Ovary (tissue), 7 donors: ENCODE measurements at regions not wholly inside any gene's neighbourhood (a gene's known extent, or its start where the extent isn't known, plus 50 kb on each side); places are given as distances from the start of the nearest gene placed in this dataset.

Source experiments
- DNase-seq, 5 donors: peaks; one replicate each; pipeline ENCODE4 v3.0.0-alpha.2; 2019 to 2020
- H3K27ac ChIP-seq, 2 donors: fragments of 200-600 bp; one replicate each; pipeline versions ENCODE4 v1.5.1 to v1.8.0; 2019 to 2022
- H3K27me3 ChIP-seq: fragments of 200-600 bp; one replicate; pipeline ENCODE4 v1.8.0; 2022
- H3K36me3 ChIP-seq: fragments of 200-600 bp; sonication (generic); one replicate; pipeline ENCODE4 v1.5.1; 2019
- H3K4me1 ChIP-seq: one replicate; pipeline ENCODE4 v1.8.1; 2013; ENCODE audit warnings: mild to moderate bottlenecking, moderate library complexity; ENCODE audit not compliant: insufficient read depth
- H3K4me3 ChIP-seq: fragments of 200-600 bp; sonication (generic); one replicate; pipeline ENCODE4 v1.5.1; 2017
- H3K9me3 ChIP-seq, 2 donors: fragments of 200-600 bp in 1 of 2; sonication (generic) in 1 of 2; one replicate each; pipeline versions ENCODE4 v1.5.1 to v1.8.1; 2013 to 2019; ENCODE audit warnings: mild to moderate bottlenecking in 1 of 2, moderate library complexity in 1 of 2
- CTCF ChIP-seq, 3 donors: fragments of 450-650 bp in 2 of 3; fragments of 200-600 bp in 1 of 3; IDR thresholded peaks; one replicate each; pipeline versions ENCODE4 v1.5.1 to v1.8.0; 2016 to 2022; ENCODE audit warnings: antibody characterized with exemption in 3 of 3, mild to moderate bottlenecking in 1 of 3
- EP300 ChIP-seq: sonication (generic); formaldehyde crosslinking; IDR thresholded peaks from one replicate; pipeline ENCODE4 v1.6.1; 2017; ENCODE audit warnings: antibody characterized with exemption
- POLR2A ChIP-seq: fragments of 450-650 bp; IDR thresholded peaks from one replicate; pipeline ENCODE4 v1.6.1; 2017; ENCODE audit warnings: antibody characterized with exemption, mild to moderate bottlenecking, moderate library complexity
- WGBS, 3 donors: extraction: QIAGEN DNeasy Blood & Tissue Kit in 1 of 3; methylation state at CpG; one replicate each; pipeline versions ENCODE4 v1.1.5 to v1.1.7; 2013 to 2017; 5-methylcytosine and 5-hydroxymethylcytosine counted together
- intact Hi-C, 4 donors: fragments of 100-400 bp; cut with DNase I; formaldehyde crosslinking; loops; one replicate each; pipeline versions ENCODE4 v1.11.0 to v1.15.1; 2022 to 2023
- donor health status: DM: no; HTN: no; CAD: no; lungs with moderate emphysema.
- donor health status: DM: no; HTN: no; CAD: no.
- donor health status: Bipolar disorder and iron deficiency.
- donor health status: DM: no; HTN: no; CAD: no.
- donor health status: DM: yes; HTN: yes; CAD: no.

- H3K27ac ChIP-seq, result no peak overlapping the region
- WGBS, 3 donors, result 83 to 84% (median 84%) methylated on average over 5 of the region's 5 CpGs
- intact Hi-C loops, result no loop called here
Measured at GRCh38 chr13:48161530-48162179, 66.8 kb upstream of the MED4 start.

GRCh38 chr13:48160606-48161278, 65.8 kb upstream of the MED4 start:
- Histone ChIP-seq H3K27me3 (no peaks in the 10 kb centered on the region), H3K9me3 (no peaks in the 10 kb centered on the region), H3K4me3 (no peak overlapping the region), H3K36me3 (no peaks in the 10 kb centered on the region), H3K27ac (no peak overlapping the region), H3K4me1 (no peaks in the 10 kb centered on the region)
- WGBS, 3 donors, result 70 to 78% (median 76%) methylated on average over 5 of the region's 5 CpGs
- TF ChIP-seq CTCF (IDR thresholded peaks at IDR 0.05) (no peak), EP300 (no peak), POLR2A (no peak)
- DNase-seq, result no peak
- intact Hi-C loops, result no loop called here

More at GRCh38 chr13:48161530-48162179, 66.8 kb upstream of the MED4 start:
- Histone ChIP-seq H3K9me3 (no peaks in the 10 kb centered on the region), H3K36me3 (no peaks in the 10 kb centered on the region), H3K4me3 (no peak overlapping the region), H3K4me1 (no peaks in the 10 kb centered on the region), H3K27me3 (no peaks in the 10 kb centered on the region)
- DNase-seq, result peak in 1 of 5 donors; percentile 24
- no peak for TF ChIP-seq EP300
- no peak for TF ChIP-seq CTCF (IDR thresholded peaks at IDR 0.05)
- TF ChIP-seq POLR2A, result no peak

- WGBS, 3 donors, result 48 to 53% (median 51%) methylated on average over 3 of the region's 3 CpGs
- Histone ChIP-seq H3K27me3 (no peaks in the 10 kb centered on the region), H3K9me3 (no peaks in the 10 kb centered on the region), H3K4me1 (no peaks in the 10 kb centered on the region), H3K27ac (no peak overlapping the region), H3K4me3 (no peak overlapping the region), H3K36me3 (no peaks in the 10 kb centered on the region)
- intact Hi-C loops, result no loop called here
- TF ChIP-seq POLR2A, result no peak
- no peak for TF ChIP-seq CTCF (IDR thresholded peaks at IDR 0.05)
- no peak for TF ChIP-seq EP300
- no peak for DNase-seq
Measured at GRCh38 chr13:48159826-48160225, 64.9 kb upstream of the MED4 start.

- H3K4me3 ChIP-seq, result no peak overlapping the region
- intact Hi-C loops, result no loop called here
- H3K27me3 ChIP-seq, result no peaks in the 10 kb centered on the region
- no peaks in the 10 kb centered on the region for H3K4me1 ChIP-seq
- no peaks in the 10 kb centered on the region for H3K36me3 ChIP-seq
- H3K9me3 ChIP-seq, result no peaks in the 10 kb centered on the region
- no peak overlapping the region for H3K27ac ChIP-seq
- TF ChIP-seq CTCF (IDR thresholded peaks at IDR 0.05) (no peak), POLR2A (no peak), EP300 (no peak)
- no peak for DNase-seq
Measured at GRCh38 chr13:48159401-48159800, 64.5 kb upstream of the MED4 start.
